Smooth muscle cell (in vitro differentiated cells): ENCODE measurements at regions not wholly inside any gene's neighbourhood (a gene's known extent, or its start where the extent isn't known, plus 50 kb on each side); places are given as distances from the start of the nearest gene placed in this dataset.

Source experiments
- DNase-seq: peaks from one replicate; lab custom pipeline; 2025; ENCODE audit not compliant: unreplicated experiment; lab: John Stamatoyannopoulos, UW
- H2AFZ ChIP-seq: fragments of 200-600 bp; sonication (generic); 2 replicates; pipeline ENCODE4 v1.6.0; 2016; ENCODE audit warnings: antibody characterized with exemption, low read depth, mild to moderate bottlenecking
- H3F3A ChIP-seq: fragments of 200-600 bp; sonication (generic); 2 replicates; pipeline ENCODE4 v1.6.0; 2017; ENCODE audit warnings: antibody characterized with exemption, low read depth
- H3K27ac ChIP-seq: fragments of 200-600 bp; sonication (generic); 2 replicates; pipeline ENCODE4 v1.5.1; 2016; ENCODE audit warnings: low read depth, mild to moderate bottlenecking
- H3K27me3 ChIP-seq: fragments of 200-600 bp; sonication (generic); 2 replicates; pipeline ENCODE4 v1.6.1; 2016; ENCODE audit warnings: low read depth, mild to moderate bottlenecking
- H3K36me3 ChIP-seq: fragments of 200-600 bp; sonication (generic); 2 replicates; pipeline ENCODE4 v1.5.1; 2016; ENCODE audit warnings: low read depth
- H3K4me1 ChIP-seq: fragments of 200-600 bp; sonication (generic); 2 replicates; pipeline ENCODE4 v1.5.1; 2016; ENCODE audit warnings: low read depth
- H3K4me2 ChIP-seq: fragments of 200-600 bp; sonication (generic); 2 replicates; pipeline ENCODE4 v1.6.0; 2016; ENCODE audit warnings: mild to moderate bottlenecking
- H3K4me3 ChIP-seq: fragments of 200-600 bp; sonication (generic); 2 replicates; pipeline ENCODE4 v1.5.1; 2016; ENCODE audit warnings: mild to moderate bottlenecking
- H3K79me2 ChIP-seq: fragments of 200-600 bp; sonication (generic); 2 replicates; pipeline ENCODE4 v1.6.0; 2016; ENCODE audit warnings: low read depth, mild to moderate bottlenecking
- H3K9ac ChIP-seq: fragments of 200-600 bp; sonication (generic); 2 replicates; pipeline ENCODE4 v1.6.0; 2016; ENCODE audit warnings: low read depth
- H3K9me3 ChIP-seq: fragments of 200-600 bp; sonication (generic); replicated peaks from 2 replicates; pipeline ENCODE4 v1.5.1; 2016; ENCODE audit warnings: low read depth
- H4K20me1 ChIP-seq: fragments of 200-600 bp; sonication (generic); 2 replicates; pipeline ENCODE4 v1.6.0; 2016; ENCODE audit warnings: low read depth
- WGBS: methylation state at CpG from one replicate; pipeline ENCODE4 v1.1.7; 2016; ENCODE audit warnings: low lambda C conversion rate; 5-methylcytosine and 5-hydroxymethylcytosine counted together
- TF ChIP-seq, protein P1 (sequence below): fragments of 200-600 bp; sonication (generic); IDR thresholded peaks from 2 replicates; pipeline ENCODE4 v1.5.1; 2017; ENCODE audit warnings: borderline replicate concordance, mild to moderate bottlenecking, antibody characterized with exemption; ENCODE audit not compliant: insufficient read depth, poor library complexity, severe bottlenecking

DNA sequence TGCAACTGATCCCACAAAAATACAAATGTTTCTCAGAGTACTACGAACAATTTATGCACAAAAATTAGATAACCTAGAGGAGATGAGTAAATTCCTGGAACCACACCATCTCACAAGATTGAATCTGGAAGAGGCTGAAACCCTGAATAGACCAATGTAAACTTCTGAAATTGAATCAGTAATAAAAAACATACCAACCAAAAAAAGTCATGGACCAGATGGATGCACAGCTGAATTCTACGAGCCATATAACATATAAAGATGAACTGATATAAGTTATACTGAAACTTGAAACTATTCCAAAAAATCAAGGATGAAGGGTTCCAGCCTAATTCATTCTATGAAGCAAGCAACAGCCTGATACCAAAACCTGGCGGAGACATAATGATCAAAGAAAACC is 336.3 kb downstream of the PYDC2 start:
- no peak overlapping the region for H3K9ac ChIP-seq
- H3K27me3 ChIP-seq: no peaks in the 10 kb centered on the region
- H3K79me2 ChIP-seq: no peaks in the 10 kb centered on the region
- no peak overlapping the region for H3K27ac ChIP-seq
- WGBS: 89% methylated on average over 3 of the region's 3 CpGs
- H3K4me3 ChIP-seq: no peak overlapping the region
- no peaks in the 10 kb centered on the region for H3K4me1 ChIP-seq
- H3K9me3 ChIP-seq: no peaks in the 10 kb centered on the region
- no peak for DNase-seq
- H3K36me3 ChIP-seq: peaks cover 3% of the 10 kb centered on the region
- H2AFZ ChIP-seq: no peak overlapping the region
- H3F3A ChIP-seq: no peaks in the 10 kb centered on the region
- H3K4me2 ChIP-seq: no peak overlapping the region
- H4K20me1 ChIP-seq: no peaks in the 10 kb centered on the region
- TF ChIP-seq, protein P1, sequence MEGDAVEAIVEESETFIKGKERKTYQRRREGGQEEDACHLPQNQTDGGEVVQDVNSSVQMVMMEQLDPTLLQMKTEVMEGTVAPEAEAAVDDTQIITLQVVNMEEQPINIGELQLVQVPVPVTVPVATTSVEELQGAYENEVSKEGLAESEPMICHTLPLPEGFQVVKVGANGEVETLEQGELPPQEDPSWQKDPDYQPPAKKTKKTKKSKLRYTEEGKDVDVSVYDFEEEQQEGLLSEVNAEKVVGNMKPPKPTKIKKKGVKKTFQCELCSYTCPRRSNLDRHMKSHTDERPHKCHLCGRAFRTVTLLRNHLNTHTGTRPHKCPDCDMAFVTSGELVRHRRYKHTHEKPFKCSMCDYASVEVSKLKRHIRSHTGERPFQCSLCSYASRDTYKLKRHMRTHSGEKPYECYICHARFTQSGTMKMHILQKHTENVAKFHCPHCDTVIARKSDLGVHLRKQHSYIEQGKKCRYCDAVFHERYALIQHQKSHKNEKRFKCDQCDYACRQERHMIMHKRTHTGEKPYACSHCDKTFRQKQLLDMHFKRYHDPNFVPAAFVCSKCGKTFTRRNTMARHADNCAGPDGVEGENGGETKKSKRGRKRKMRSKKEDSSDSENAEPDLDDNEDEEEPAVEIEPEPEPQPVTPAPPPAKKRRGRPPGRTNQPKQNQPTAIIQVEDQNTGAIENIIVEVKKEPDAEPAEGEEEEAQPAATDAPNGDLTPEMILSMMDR: no peak

- Histone ChIP-seq H3K79me2 (no peaks in the 10 kb centered on the region), H3K27ac (no peak overlapping the region), H4K20me1 (no peaks in the 10 kb centered on the region), H3K9ac (no peak overlapping the region), H3K36me3 (peaks cover 13% of the 10 kb centered on the region), H3K4me2 (no peak overlapping the region), H3K9me3 (no peaks in the 10 kb centered on the region), H3K4me1 (no peaks in the 10 kb centered on the region), H3K27me3 (no peaks in the 10 kb centered on the region), H3F3A (no peaks in the 10 kb centered on the region), H3K4me3 (no peak overlapping the region), H2AFZ (no peak overlapping the region)
- TF ChIP-seq, protein P1: no peak
- 90% methylated on average over 3 of the region's 3 CpGs for WGBS
- no peak for DNase-seq
Measured at GRCh38 chr3:191802671-191803070, 341.7 kb downstream of the PYDC2 start.

DNA sequence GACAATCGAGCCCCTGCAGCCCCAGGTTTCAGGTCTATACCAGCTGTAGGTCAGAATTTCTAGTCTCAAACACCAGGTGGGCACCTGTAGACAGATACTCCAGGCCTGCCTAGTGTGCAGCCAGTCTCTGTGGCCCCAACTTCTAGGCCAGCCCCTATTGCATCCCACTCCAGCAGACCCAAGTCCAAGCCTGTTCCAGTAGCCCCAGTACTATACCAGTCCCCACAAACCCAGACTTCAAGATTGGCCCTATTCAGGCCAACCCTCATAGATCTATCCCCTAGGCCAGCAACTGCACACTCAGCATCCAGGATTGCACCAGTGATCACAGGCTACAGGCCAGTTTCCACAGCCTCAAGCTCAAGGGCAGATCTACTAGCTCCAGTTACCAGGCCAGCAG is 344.0 kb downstream of the PYDC2 start:
- no peak overlapping the region for H3K4me3 ChIP-seq
- no peaks in the 10 kb centered on the region for H3F3A ChIP-seq
- no peaks in the 10 kb centered on the region for H3K79me2 ChIP-seq
- no peak for DNase-seq
- H3K36me3 ChIP-seq: peaks cover 13% of the 10 kb centered on the region
- no peak overlapping the region for H3K9ac ChIP-seq
- WGBS: 80% methylated on average over 1 of the region's 1 CpG
- H3K4me1 ChIP-seq: no peaks in the 10 kb centered on the region
- H2AFZ ChIP-seq: no peak overlapping the region
- TF ChIP-seq, protein P1: no peak
- no peaks in the 10 kb centered on the region for H3K9me3 ChIP-seq
- H3K27ac ChIP-seq: no peak overlapping the region
- H3K27me3 ChIP-seq: no peaks in the 10 kb centered on the region
- no peaks in the 10 kb centered on the region for H4K20me1 ChIP-seq
- H3K4me2 ChIP-seq: no peak overlapping the region

DNA sequence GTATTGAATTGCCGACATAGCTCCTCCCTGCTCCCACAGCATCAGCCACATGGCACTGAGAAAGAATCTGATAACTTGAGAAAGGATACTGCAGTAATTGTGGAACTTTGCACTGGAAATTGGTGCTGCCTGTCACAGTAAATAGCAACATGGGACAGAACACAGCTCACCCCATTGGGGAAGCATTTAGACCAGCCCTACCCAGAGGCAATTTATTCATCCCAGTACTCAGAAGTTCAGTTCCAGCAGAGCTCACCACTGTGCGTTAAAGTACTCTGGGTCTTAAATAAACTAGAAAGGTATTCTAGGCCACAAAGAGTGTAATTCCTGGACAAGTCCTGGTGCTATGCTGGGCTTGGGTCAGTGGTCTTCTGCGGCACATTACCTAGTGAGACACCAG is 347.1 kb downstream of the PYDC2 start:
- Histone ChIP-seq H3K27ac (no peak overlapping the region), H3K4me1 (no peaks in the 10 kb centered on the region), H3K9ac (no peak overlapping the region), H3K79me2 (no peaks in the 10 kb centered on the region), H3K36me3 (peaks cover 5% of the 10 kb centered on the region), H3K27me3 (no peaks in the 10 kb centered on the region), H3F3A (no peaks in the 10 kb centered on the region), H3K9me3 (peaks cover 13% of the 10 kb centered on the region), H3K4me3 (no peak overlapping the region), H2AFZ (no peak overlapping the region), H4K20me1 (no peaks in the 10 kb centered on the region), H3K4me2 (no peak overlapping the region)
- TF ChIP-seq, protein P1: no peak
- no peak for DNase-seq
- WGBS: 89% methylated on average over 3 of the region's 3 CpGs
